Prostate gland (tissue), 2 donors: ENCODE measurements at regions not wholly inside any gene's neighbourhood (a gene's known extent, or its start where the extent isn't known, plus 50 kb on each side); places are given as distances from the start of the nearest gene placed in this dataset.

Experiments used
- DNase-seq: peaks from one replicate; pipeline ENCODE4 v3.0.0-alpha.2; 2019; ENCODE audit warnings: low spot score
- H3K27ac ChIP-seq, 2 donors: fragments of 200-600 bp; sonication (generic); 2 replicates each; pipeline ENCODE4 v1.5.1; 2017 to 2019
- H3K27me3 ChIP-seq: fragments of 200-600 bp; sonication (generic); replicated peaks from 2 replicates; pipeline ENCODE4 v1.5.1; 2019; ENCODE audit not compliant: insufficient read depth
- H3K36me3 ChIP-seq, 2 donors: fragments of 200-600 bp; sonication (generic); 1 replicate in 1 of 2; 2 replicates in 1 of 2; pipeline versions ENCODE4 v1.5.1 to v1.8.1; 2017 to 2019
- H3K4me1 ChIP-seq: fragments of 200-600 bp; sonication (generic); replicated peaks from 2 replicates; pipeline ENCODE4 v1.5.1; 2019
- H3K4me3 ChIP-seq, 2 donors: fragments of 200-600 bp; sonication (generic); 2 replicates each; pipeline ENCODE4 v1.5.1; 2017 to 2019
- H3K9me3 ChIP-seq: fragments of 200-600 bp; sonication (generic); 2 replicates; pipeline ENCODE4 v1.5.1; 2017
- POLR2A ChIP-seq: fragments of 450-650 bp; IDR thresholded peaks from one replicate; pipeline ENCODE4 v1.6.1; 2016; ENCODE audit warnings: antibody characterized with exemption, mild to moderate bottlenecking
- POLR2AphosphoS5 ChIP-seq: sonication (generic); formaldehyde crosslinking; IDR thresholded peaks from one replicate; pipeline ENCODE4 v1.6.1; 2017; ENCODE audit warnings: antibody characterized with exemption
- WGBS: methylation state at CpG from one replicate; pipeline ENCODE4 v1.1.5; 2018; 5-methylcytosine and 5-hydroxymethylcytosine counted together
- intact Hi-C: fragments of 100-400 bp; cut with DNase I; formaldehyde crosslinking; loops from one replicate; pipeline ENCODE4 v1.14.2; 2022
- TF ChIP-seq, protein P1 (sequence below), 4 experiments: fragments of 200-600 bp in 2 of 4; fragments of 450-650 bp in 2 of 4; sonication (generic) in 2 of 4; IDR thresholded peaks; 1 replicate in 3 of 4; 2 replicates in 1 of 4; pipeline ENCODE4 v1.5.1; 2016 to 2019; ENCODE audit warnings: antibody characterized with exemption in 4 of 4, mild to moderate bottlenecking in 2 of 4, moderate library complexity in 2 of 4

DNA sequence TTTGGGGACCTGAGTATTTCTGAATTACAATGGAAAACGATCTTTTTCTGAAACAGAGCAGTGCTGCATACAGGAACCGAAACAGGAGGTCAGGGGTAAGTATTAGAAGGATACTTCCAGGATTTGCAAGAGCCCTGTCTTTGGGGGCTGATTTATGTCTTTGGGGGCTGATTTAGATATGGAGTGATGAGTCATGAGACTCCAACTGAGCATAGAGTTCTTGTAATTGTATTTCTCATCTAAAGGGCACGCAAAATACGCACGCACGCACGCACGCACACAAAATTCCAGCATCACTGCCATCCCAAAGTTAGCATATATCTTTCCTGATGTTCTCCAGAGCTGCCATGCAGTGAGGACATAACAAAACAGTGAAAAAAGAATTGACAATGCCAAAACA is 414.8 kb upstream of the CCNH start:
- H3K36me3 ChIP-seq: no peaks in the 10 kb centered on the region
- H3K9me3 ChIP-seq: no peaks in the 10 kb centered on the region
- H3K4me1 ChIP-seq: no peaks in the 10 kb centered on the region
- intact Hi-C loops: no loop called here
- no peak for TF ChIP-seq POLR2AphosphoS5
- TF ChIP-seq, protein P1, sequence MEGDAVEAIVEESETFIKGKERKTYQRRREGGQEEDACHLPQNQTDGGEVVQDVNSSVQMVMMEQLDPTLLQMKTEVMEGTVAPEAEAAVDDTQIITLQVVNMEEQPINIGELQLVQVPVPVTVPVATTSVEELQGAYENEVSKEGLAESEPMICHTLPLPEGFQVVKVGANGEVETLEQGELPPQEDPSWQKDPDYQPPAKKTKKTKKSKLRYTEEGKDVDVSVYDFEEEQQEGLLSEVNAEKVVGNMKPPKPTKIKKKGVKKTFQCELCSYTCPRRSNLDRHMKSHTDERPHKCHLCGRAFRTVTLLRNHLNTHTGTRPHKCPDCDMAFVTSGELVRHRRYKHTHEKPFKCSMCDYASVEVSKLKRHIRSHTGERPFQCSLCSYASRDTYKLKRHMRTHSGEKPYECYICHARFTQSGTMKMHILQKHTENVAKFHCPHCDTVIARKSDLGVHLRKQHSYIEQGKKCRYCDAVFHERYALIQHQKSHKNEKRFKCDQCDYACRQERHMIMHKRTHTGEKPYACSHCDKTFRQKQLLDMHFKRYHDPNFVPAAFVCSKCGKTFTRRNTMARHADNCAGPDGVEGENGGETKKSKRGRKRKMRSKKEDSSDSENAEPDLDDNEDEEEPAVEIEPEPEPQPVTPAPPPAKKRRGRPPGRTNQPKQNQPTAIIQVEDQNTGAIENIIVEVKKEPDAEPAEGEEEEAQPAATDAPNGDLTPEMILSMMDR (IDR thresholded peaks at IDR 0.05): no peak
- no peak for TF ChIP-seq POLR2A
- 89% methylated on average over 8 of the region's 8 CpGs for WGBS
- H3K4me3 ChIP-seq: no peak overlapping the region
- no peak overlapping the region for H3K27ac ChIP-seq
- no peaks in the 10 kb centered on the region for H3K27me3 ChIP-seq
- DNase-seq: no peak

DNA sequence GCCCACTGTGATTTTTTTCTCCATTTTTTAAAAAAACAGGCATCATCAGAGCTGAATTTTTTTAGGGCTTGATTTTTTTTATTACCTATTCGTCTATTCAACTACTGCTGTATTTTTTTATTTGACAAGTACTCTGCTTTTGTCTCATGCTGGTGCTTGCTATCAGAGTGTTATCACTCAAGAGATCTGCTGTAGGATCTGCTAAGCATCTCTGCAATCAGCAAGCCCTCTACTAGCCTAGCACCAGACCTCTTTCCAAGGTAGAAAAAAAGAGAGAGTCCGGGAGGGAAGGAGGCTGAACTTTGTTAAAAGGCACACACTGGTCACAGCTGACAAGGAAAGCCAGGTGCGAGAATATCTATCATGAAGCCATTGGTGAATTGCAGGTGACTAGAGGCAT is 413.8 kb upstream of the CCNH start:
- 29% methylated on average over 3 of the region's 3 CpGs for WGBS
- no peaks in the 10 kb centered on the region for H3K9me3 ChIP-seq
- H3K27ac ChIP-seq: no peak overlapping the region
- intact Hi-C loops: no loop called here
- no peaks in the 10 kb centered on the region for H3K27me3 ChIP-seq
- no peak for DNase-seq
- no peaks in the 10 kb centered on the region for H3K4me1 ChIP-seq
- H3K4me3 ChIP-seq: no peak overlapping the region
- no peaks in the 10 kb centered on the region for H3K36me3 ChIP-seq
- no peak for TF ChIP-seq POLR2AphosphoS5
- TF ChIP-seq POLR2A: no peak
- TF ChIP-seq, protein P1 (IDR thresholded peaks at IDR 0.05): no peak

DNA sequence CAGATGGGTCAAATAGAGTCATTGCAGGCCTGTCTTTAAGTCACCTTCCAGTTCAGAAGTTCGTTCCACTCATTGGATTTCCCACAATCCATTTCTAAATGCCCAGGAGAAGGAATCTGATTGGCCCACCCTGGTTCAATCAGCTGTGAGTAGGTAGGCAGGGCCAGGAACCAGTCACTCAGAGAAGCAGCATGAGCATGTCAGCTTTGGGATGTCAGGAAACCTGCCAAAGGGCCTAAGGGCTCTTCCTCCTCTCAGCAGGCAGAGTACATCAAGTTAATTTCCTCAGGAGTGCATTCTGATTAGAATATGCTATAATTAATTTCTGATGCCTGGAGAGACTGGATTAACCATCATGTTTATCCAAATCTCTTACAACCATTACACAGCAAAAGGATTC is 412.9 kb upstream of the CCNH start:
- 33% methylated on average over 1 of the region's 1 CpG for WGBS
- H3K4me3 ChIP-seq: no peak overlapping the region
- H3K27ac ChIP-seq: no peak overlapping the region
- TF ChIP-seq POLR2AphosphoS5: no peak
- TF ChIP-seq, protein P1 (IDR thresholded peaks at IDR 0.05): no peak
- TF ChIP-seq POLR2A: no peak
- H3K36me3 ChIP-seq: no peaks in the 10 kb centered on the region
- no peaks in the 10 kb centered on the region for H3K27me3 ChIP-seq
- no peaks in the 10 kb centered on the region for H3K9me3 ChIP-seq
- no peaks in the 10 kb centered on the region for H3K4me1 ChIP-seq
- DNase-seq: no peak
- intact Hi-C loops: no loop called here

DNA sequence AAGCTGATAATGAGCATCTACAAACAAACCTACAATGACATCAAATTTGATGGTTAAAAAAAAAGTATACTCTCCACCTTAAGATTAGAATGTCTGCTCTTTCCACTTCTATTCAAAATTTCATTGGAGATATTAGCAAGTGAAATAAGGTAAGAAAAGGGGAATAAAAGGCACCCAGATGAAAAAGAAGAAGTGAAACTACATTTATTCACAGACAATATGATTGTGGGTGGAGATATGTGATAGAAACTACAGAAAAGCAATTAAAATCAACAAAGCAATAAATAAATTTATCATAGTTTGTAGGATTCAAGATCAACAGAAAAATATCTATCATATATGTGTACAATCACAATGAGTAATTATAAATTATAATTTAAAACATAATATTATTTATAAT is 395.1 kb upstream of the CCNH start:
- Histone ChIP-seq H3K4me3 (no peak overlapping the region), H3K27ac (no peak overlapping the region), H3K4me1 (no peaks in the 10 kb centered on the region), H3K36me3 (no peaks in the 10 kb centered on the region), H3K27me3 (peaks cover 2% of the 10 kb centered on the region), H3K9me3 (no peaks in the 10 kb centered on the region)
- no peak for DNase-seq
- intact Hi-C loops: no loop called here
- no peak for TF ChIP-seq POLR2AphosphoS5
- TF ChIP-seq, protein P1 (IDR thresholded peaks at IDR 0.05): no peak
- no peak for TF ChIP-seq POLR2A

DNA sequence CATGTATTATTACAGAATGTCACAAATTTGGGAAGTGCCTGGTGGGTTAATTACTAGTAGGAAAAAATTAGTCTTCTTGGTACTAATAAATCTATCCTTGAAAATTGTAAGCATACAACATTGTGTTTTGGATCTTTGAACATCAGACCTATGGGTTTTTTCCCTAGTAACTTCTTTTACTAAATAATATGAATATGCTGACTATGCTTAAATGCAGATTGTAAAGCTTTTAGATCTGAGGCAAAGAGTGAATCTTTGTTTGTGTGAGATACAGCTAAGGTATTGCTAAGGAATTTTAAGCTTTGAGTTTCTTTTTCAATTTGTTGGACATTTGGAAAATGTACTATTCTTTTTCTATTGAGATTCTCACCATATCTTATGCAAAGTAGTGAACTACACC is 390.6 kb upstream of the CCNH start:
- intact Hi-C loops: no loop called here
- Histone ChIP-seq H3K27ac (no peak overlapping the region), H3K4me3 (no peak overlapping the region), H3K4me1 (no peaks in the 10 kb centered on the region), H3K36me3 (no peaks in the 10 kb centered on the region), H3K9me3 (no peaks in the 10 kb centered on the region), H3K27me3 (no peaks in the 10 kb centered on the region)
- no peak for DNase-seq
- TF ChIP-seq POLR2A: no peak
- TF ChIP-seq, protein P1 (IDR thresholded peaks at IDR 0.05): no peak
- no peak for TF ChIP-seq POLR2AphosphoS5
